MG63 (cell line): ENCODE measurements at regions not wholly inside any gene's neighbourhood (a gene's known extent, or its start where the extent isn't known, plus 50 kb on each side); places are given as distances from the start of the nearest gene placed in this dataset.

Experiments
- DNase-seq: peaks from one replicate; pipeline ENCODE4 v3.0.0-alpha.2; 2020
- H3K27me3 ChIP-seq: fragments of 250-450 bp; sonication (Bioruptor Pico); 2 replicates; pipeline ENCODE4 v1.5.1; 2020; ENCODE audit warnings: mild to moderate bottlenecking, moderate library complexity
- H3K36me3 ChIP-seq: fragments of 250-450 bp; sonication (Bioruptor Pico); 2 replicates; pipeline ENCODE4 v1.5.1; 2020; ENCODE audit warnings: mild to moderate bottlenecking, moderate library complexity
- H3K4me3 ChIP-seq: fragments of 250-450 bp; sonication (Bioruptor Pico); 2 replicates; pipeline ENCODE4 v1.5.1; 2020; ENCODE audit warnings: mild to moderate bottlenecking, moderate library complexity
- H3K9me3 ChIP-seq: fragments of 250-450 bp; sonication (Bioruptor Pico); 2 replicates; pipeline ENCODE4 v1.5.1; 2020; ENCODE audit warnings: mild to moderate bottlenecking, moderate library complexity

DNA sequence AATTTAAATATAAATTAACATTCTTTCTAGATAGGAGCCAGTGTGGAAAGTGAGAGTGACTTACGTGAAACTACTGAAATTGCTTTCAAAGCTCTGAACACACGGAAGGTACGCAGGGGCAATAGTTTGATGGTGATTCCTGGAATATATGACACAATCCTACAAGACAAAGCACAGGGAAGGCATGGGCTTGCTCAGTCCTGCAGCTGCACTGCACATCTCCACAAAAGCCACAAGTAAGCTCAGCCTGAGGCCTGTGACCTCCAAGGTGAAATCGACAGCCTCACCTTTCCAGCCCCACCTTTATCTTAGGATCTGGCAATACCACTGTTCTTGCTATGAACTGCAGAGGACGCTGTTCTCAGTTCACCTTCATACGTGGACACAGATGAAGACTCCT lies 109.3 kb upstream of the SCN10A start:
- Histone ChIP-seq H3K9me3 (no peaks in the 10 kb centered on the region), H3K4me3 (no peak overlapping the region), H3K27me3 (no peaks in the 10 kb centered on the region), H3K36me3 (no peaks in the 10 kb centered on the region)
- no peak for DNase-seq

DNA sequence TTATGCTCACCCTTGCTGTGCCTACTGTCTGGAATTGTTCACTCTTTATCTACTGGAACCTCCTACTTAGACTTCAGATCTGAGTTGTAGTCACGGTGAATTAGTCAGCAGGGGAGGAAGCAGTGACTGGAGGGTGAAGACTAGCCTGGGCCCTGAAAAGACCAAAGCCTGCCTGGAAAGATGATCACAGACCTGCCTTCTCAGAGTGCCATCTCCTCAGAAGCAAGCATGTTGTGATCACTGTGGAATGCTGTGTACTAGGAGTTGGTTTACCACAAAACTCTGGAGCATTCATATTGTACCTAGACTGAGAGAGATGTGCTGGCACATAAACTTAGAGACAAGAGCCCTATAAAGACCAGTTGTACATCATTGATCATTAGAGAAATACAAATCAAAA lies 100.7 kb upstream of the SCN10A start:
- Histone ChIP-seq H3K4me3 (no peak overlapping the region), H3K9me3 (no peaks in the 10 kb centered on the region), H3K36me3 (no peaks in the 10 kb centered on the region), H3K27me3 (no peaks in the 10 kb centered on the region)
- no peak for DNase-seq

DNA sequence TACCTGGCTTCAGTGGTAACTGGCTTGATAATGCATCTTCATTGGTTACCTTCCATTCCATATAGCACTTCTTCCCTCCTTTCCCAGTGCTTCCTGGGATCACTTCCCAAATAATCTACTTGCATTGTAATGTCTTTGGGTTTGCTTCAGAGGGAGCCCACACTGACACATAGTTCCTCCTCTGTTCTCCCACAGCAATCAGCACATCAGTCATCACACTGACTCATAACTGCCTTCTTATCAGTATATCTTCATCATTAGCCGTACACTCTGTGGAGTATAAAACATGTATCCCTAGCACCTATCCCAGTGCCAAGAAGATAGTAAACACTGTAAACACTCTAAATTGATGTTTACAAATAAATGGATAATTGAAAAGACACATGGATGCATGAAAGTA lies 91.4 kb upstream of the SCN10A start:
- no peaks in the 10 kb centered on the region for H3K27me3 ChIP-seq
- no peak overlapping the region for H3K4me3 ChIP-seq
- no peaks in the 10 kb centered on the region for H3K36me3 ChIP-seq
- no peaks in the 10 kb centered on the region for H3K9me3 ChIP-seq
- no peak for DNase-seq

DNA sequence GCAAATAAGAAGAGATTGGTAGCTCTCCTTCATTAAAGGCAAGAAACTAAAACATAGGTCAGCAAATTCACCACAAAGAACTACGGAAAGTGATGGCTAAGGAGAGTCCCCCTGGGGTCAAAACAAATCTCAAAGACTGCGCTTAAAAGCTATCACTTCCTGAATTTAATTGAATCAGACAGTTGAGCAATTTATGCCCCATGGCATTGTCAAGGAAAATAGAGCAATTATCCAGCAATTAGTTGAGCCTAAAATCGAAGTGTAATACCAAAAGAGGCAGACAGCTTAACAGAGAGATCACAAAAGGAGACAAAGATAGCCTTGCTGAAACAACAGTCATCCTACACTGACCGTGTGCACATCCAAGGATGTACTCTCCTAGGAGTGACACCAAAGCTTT lies 74.4 kb upstream of the SCN10A start:
- Histone ChIP-seq H3K27me3 (no peaks in the 10 kb centered on the region), H3K36me3 (no peaks in the 10 kb centered on the region), H3K9me3 (no peaks in the 10 kb centered on the region), H3K4me3 (no peak overlapping the region)
- DNase-seq = no peak

DNA sequence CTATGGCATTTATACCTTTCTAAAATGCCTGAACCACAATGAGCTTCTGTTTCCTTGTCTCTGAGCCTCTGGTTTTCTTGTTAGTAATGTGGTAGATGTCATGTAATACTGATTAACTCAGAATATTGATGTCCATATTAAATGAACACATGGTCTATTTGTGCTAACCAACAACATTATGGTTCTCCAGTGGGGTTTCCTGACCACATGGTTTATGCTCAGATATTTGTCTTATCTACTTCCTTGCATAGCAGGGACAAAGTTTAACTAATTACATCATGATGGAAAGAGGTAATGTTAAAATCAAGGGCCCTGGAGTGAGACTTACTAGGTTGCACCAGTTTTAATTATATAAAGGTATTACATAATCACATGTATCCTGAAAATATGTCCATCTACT lies 62.6 kb upstream of the SCN10A start:
- no peaks in the 10 kb centered on the region for H3K9me3 ChIP-seq
- H3K27me3 ChIP-seq = no peaks in the 10 kb centered on the region
- no peak overlapping the region for H3K4me3 ChIP-seq
- H3K36me3 ChIP-seq = no peaks in the 10 kb centered on the region
- no peak for DNase-seq
